NT2/D1 (cell line): ENCODE measurements at regions not wholly inside any gene's neighbourhood (a gene's known extent, or its start where the extent isn't known, plus 50 kb on each side); places are given as distances from the start of the nearest gene placed in this dataset.

ENCODE experiments used
- SUZ12 ChIP-seq: IDR thresholded peaks from 2 replicates; pipeline ENCODE4 v1.6.1; 2011; ENCODE audit not compliant: insufficient read length, insufficient read depth; ENCODE audit errors: extremely low read depth
- YY1 ChIP-seq: IDR thresholded peaks from 2 replicates; pipeline ENCODE4 v1.6.1; 2011; ENCODE audit not compliant: insufficient read length, insufficient read depth
- ZNF274 ChIP-seq: IDR thresholded peaks from 2 replicates; pipeline ENCODE4 v1.6.1; 2011; ENCODE audit warnings: mild to moderate bottlenecking, low read depth, low read length

DNA sequence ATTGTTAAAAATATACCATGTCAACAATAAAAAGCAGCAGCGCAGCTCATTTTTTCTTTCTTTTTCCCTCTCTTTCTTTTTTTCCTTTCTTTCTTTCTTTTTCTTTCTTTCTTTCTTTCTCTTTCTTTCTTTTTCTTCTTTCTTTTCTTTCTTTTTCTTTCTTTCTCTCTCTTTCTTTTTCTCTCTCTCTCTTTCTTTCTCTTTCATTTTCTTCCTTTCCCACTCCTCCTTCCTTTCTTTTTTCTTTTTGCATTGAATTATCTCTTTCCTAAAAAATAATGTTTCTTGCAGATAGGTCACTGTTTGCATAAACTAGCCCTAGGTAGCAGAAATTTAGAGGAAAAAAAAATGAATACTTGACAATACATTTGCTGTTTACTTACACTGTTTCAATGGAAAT lies 755.1 kb upstream of the COBL start:
- TF ChIP-seq YY1 (no peak), ZNF274 (no peak), SUZ12 (no peak)
